Pancreas (tissue), 10 donors: ENCODE measurements at regions not wholly inside any gene's neighbourhood (a gene's known extent, or its start where the extent isn't known, plus 50 kb on each side); places are given as distances from the start of the nearest gene placed in this dataset.

Experiments
- ATAC-seq, 4 donors: fragments of 200-7000 bp; cut with Tn5 transposase; one replicate each; pipeline versions ENCODE4 v1.8.0 to v1.9.1; 2020; ENCODE audit warnings: mild to moderate bottlenecking in 4 of 4, moderate library complexity in 4 of 4
- DNase-seq, 6 donors: peaks; one replicate each; pipeline ENCODE4 v3.0.0-alpha.2; 2020
- FAIRE-seq: peaks from 2 replicates; lab custom pipeline; 2012; peaks lifted over from hg19 to GRCh38; lab: Jason Lieb, UNC
- H3K27ac ChIP-seq, 4 donors: fragments of 200-600 bp; sonication (generic); 1 replicate in 3 of 4; 2 replicates in 1 of 4; pipeline versions ENCODE4 v1.5.0 to v1.8.0; 2020
- H3K27me3 ChIP-seq, 4 donors: fragments of 200-600 bp; one replicate each; pipeline ENCODE4 v1.8.0; 2021
- H3K36me3 ChIP-seq, 3 donors: fragments of 200-600 bp; sonication (generic) in 1 of 3; one replicate each; pipeline versions ENCODE4 v1.5.0 to v1.8.0; 2020 to 2021
- H3K4me1 ChIP-seq, 3 donors: fragments of 200-600 bp; one replicate each; pipeline ENCODE4 v1.8.0; 2021
- H3K4me3 ChIP-seq, 4 donors: fragments of 200-600 bp; sonication (generic) in 2 of 4; one replicate each; pipeline versions ENCODE4 v1.5.0 to v1.8.0; 2020 to 2021
- H3K9me3 ChIP-seq, 4 donors: fragments of 200-600 bp; one replicate each; pipeline ENCODE4 v1.8.0; 2021
- WGBS, 2 donors: extraction: QIAGEN DNeasy Blood & Tissue Kit; methylation state at CpG; one replicate each; pipeline ENCODE4 v1.1.7; 2013; 5-methylcytosine and 5-hydroxymethylcytosine counted together
- intact Hi-C, 3 donors: fragments of 100-400 bp; cut with DNase I; formaldehyde crosslinking; loops; one replicate each; pipeline versions ENCODE4 v1.11.1 to v1.14.2; 2022
- TF ChIP-seq, protein P1 (sequence below), 4 donors: fragments of 200-600 bp; sonication (generic) in 3 of 4; IDR thresholded peaks; one replicate each; pipeline versions ENCODE4 v1.5.0 to v1.8.0; 2021; ENCODE audit warnings: antibody characterized with exemption in 4 of 4
- donor health status: healthy with polysubstance abuse.
- donor health status: DM: no; HTN: no; CAD: no; lungs with moderate emphysema.
- donor health status: DM: no; HTN: no; CAD: no.
- donor health status: control.
- donor health status: control.
- donor health status: Bipolar disorder and iron deficiency.
- donor health status: DM: yes; HTN: yes; CAD: no.
- donor health status: DM: no; HTN: no; CAD: no.
- donor health status: DM: no; HTN: no; CAD: no.
- donor health status: DM: yes; HTN: yes; CAD: no.

DNA sequence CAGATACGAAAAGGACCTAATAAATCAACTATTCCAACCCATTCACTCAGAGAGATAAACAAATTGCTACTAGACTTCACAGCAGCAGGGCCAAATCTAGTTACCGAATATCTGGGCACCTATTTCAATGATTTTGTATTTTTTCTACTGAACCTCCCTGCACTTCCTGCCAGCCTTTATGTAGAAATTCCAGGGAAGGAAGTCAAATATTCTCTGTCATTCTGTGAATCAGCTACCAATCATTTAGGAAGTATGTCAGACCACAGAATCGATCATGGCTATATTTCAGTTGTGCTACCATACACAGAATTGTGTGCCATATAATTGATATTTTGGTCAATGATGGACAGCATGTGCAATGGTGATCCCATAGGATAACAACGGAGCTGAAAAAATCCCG, 109.6 kb upstream of the SPOPL start:
- Histone ChIP-seq H3K27me3 (no peaks in the 10 kb centered on the region), H3K4me3 (no peak overlapping the region), H3K36me3 (no peaks in the 10 kb centered on the region), H3K27ac (no peak overlapping the region), H3K4me1 (no peaks in the 10 kb centered on the region), H3K9me3 (no peaks in the 10 kb centered on the region)
- intact Hi-C loops: no loop called here
- TF ChIP-seq, protein P1, sequence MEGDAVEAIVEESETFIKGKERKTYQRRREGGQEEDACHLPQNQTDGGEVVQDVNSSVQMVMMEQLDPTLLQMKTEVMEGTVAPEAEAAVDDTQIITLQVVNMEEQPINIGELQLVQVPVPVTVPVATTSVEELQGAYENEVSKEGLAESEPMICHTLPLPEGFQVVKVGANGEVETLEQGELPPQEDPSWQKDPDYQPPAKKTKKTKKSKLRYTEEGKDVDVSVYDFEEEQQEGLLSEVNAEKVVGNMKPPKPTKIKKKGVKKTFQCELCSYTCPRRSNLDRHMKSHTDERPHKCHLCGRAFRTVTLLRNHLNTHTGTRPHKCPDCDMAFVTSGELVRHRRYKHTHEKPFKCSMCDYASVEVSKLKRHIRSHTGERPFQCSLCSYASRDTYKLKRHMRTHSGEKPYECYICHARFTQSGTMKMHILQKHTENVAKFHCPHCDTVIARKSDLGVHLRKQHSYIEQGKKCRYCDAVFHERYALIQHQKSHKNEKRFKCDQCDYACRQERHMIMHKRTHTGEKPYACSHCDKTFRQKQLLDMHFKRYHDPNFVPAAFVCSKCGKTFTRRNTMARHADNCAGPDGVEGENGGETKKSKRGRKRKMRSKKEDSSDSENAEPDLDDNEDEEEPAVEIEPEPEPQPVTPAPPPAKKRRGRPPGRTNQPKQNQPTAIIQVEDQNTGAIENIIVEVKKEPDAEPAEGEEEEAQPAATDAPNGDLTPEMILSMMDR (IDR thresholded peaks at IDR 0.05): no peak
- no peak for DNase-seq
- no peak for FAIRE-seq
- WGBS, 2 donors: 82 to 84% methylated on average over 5 of the region's 5 CpGs
- no peak for ATAC-seq

DNA sequence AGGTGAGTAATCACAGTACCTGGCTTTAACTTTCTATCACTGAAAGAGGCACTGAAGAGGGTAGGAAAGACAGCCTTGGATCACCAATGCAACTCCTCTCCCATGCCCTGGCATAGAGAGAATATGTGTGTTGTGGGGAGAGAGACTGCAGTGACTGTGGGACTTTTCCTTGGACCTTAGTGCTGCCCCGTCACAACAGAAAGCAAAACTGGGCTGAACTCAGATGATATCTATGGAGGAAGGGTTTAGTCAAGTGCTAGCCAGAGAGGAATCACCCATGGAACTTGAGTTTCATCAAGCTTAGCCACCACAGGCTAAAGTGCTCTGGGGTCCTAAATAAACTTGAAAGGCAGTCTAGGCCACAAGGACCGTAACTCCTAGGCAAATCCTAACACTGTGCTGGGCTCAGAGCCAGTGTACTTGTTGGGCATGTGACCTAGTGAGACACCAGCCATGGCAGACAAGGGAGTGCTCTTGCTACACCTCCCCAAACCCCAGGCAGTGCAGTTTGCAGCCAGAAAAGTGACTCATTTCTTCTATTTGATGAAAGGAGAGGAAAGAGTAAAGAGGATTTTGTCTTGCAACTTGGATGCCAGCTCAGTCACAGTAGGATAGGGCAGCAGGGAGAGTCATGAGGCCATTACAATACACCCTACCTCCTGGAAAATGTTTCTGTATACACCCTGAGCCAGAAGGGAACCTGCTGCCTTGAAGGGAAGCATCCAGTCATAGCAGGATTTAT, 105.8 kb upstream of the SPOPL start:
- Histone ChIP-seq H3K27ac (no peak overlapping the region), H3K4me3 (no peak overlapping the region), H3K4me1 (no peaks in the 10 kb centered on the region), H3K36me3 (no peaks in the 10 kb centered on the region), H3K27me3 (no peaks in the 10 kb centered on the region), H3K9me3 (no peaks in the 10 kb centered on the region)
- intact Hi-C loops: no loop called here
- FAIRE-seq (no peak), DNase-seq (peak in 1 of 6 donors; percentile 16), ATAC-seq (peak in 2 of 4 donors; percentile 28 to 56)
- WGBS, 2 donors: 85% methylated on average over 2 of the region's 2 CpGs
- TF ChIP-seq, protein P1 (IDR thresholded peaks at IDR 0.05): no peak

DNA sequence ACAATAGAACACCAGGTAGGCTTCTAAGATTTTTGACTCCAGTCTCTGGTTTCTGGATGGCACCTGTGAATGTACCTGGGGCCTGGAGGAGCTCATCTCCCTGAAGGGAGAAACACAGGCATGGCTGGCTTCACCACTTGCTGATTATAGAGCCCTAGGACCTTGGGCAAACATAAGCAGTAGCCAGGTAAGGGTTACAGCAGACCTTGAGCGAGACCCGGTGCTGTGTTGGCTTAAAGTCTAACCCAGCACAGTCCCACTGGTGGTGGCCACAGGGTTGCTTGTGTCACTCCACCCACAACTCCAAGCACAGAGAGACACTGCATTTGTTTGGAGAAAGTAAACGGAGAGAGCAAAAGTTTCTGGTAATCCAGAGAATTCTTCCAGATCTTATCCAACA, 104.7 kb upstream of the SPOPL start:
- no peak for FAIRE-seq
- 76 to 83% methylated on average over 3 of the region's 3 CpGs for whole genome bisulfite sequencing, 2 donors
- TF ChIP-seq, protein P1 (IDR thresholded peaks at IDR 0.05): no peak

DNA sequence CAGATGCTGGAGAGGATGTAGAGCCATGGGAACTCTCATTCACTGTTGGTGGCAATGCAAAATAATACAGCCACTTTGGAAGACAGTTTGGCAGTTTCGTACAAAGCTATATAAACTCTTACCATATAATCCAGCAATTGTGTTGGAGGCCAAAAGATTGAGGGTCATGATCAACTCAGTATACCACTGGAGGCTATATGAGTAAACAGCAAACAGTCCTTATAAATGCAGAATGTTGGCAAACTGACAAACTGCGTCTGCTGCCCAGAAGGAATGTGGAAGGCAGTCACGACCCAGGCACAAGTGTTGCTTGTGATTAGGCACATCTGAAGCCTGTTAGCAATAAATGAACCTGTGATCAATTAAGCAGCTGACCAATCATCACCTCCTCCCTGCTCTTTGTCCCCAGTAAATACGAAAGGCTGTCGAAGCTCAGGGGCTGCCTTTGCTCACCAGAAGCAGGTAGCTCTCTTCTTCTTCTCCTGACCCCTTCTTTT, 98.1 kb upstream of the SPOPL start:
- no peaks in the 10 kb centered on the region for H3K27me3 ChIP-seq
- ATAC-seq (no peak), DNase-seq (no peak), FAIRE-seq (no peak)
- H3K36me3 ChIP-seq: no peaks in the 10 kb centered on the region
- TF ChIP-seq, protein P1 (IDR thresholded peaks at IDR 0.05): no peak
- intact Hi-C loops: no loop called here
- H3K4me1 ChIP-seq: no peaks in the 10 kb centered on the region
- no peaks in the 10 kb centered on the region for H3K9me3 ChIP-seq
- WGBS, 2 donors: 83 to 90% methylated on average over 5 of the region's 5 CpGs
- no peak overlapping the region for H3K4me3 ChIP-seq
- no peak overlapping the region for H3K27ac ChIP-seq

More for the DNA sequence above, 104.7 kb upstream of the SPOPL start:
- no peaks in the 10 kb centered on the region for H3K36me3 ChIP-seq
- no peak overlapping the region for H3K4me3 ChIP-seq
- intact Hi-C loops: no loop called here
- H3K27ac ChIP-seq: no peak overlapping the region
- ATAC-seq (no peak), DNase-seq (no peak)
- no peaks in the 10 kb centered on the region for H3K9me3 ChIP-seq
- H3K27me3 ChIP-seq: no peaks in the 10 kb centered on the region
- no peaks in the 10 kb centered on the region for H3K4me1 ChIP-seq

DNA sequence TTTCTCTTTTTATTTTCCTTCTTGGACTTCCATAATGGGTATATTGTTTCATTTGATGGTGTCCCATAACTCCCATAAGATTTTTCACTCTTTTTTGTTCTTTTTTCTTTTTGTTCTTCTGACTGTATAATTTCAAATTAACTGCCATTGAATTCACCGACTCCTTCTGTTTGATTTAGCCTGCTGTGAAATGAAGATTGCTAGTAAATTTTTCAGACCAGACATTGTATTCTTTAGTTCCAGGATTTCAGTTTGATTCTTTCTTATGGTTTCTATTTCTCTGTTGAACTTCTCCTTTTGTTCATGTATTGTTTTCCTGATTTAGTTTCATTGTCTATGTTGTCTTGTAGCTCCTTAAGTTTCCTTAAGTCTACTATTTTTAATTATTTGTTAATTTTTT, 87.6 kb upstream of the SPOPL start:
- intact Hi-C loops: no loop called here
- no peak for DNase-seq
- H3K4me1 ChIP-seq: no peaks in the 10 kb centered on the region
- H3K27ac ChIP-seq: no peak overlapping the region
- H3K36me3 ChIP-seq: no peaks in the 10 kb centered on the region
- 97 to 98% methylated on average over 1 of the region's 1 CpG for WGBS, 2 donors
- H3K9me3 ChIP-seq: no peaks in the 10 kb centered on the region
- H3K4me3 ChIP-seq: no peak overlapping the region
- TF ChIP-seq, protein P1 (IDR thresholded peaks at IDR 0.05): no peak
- no peaks in the 10 kb centered on the region for H3K27me3 ChIP-seq
- FAIRE-seq: no peak
- ATAC-seq: no peak
